Epithelial cell of esophagus (primary cell): ENCODE measurements at regions not wholly inside any gene's neighbourhood (a gene's known extent, or its start where the extent isn't known, plus 50 kb on each side); places are given as distances from the start of the nearest gene placed in this dataset.

ENCODE experiments used
- DNase-seq: peaks from one replicate; pipeline ENCODE4 v3.0.0; 2010; ENCODE audit warnings: low read depth
- H3K4me3 ChIP-seq: 2 replicates; pipeline ENCODE4 v1.5.1; 2011; ENCODE audit warnings: mild to moderate bottlenecking, low read length, control low read depth
- TF ChIP-seq, protein P1 (sequence below): IDR thresholded peaks from 2 replicates; pipeline ENCODE4 v1.5.1; 2011; ENCODE audit warnings: low read depth, mild to moderate bottlenecking, low read length, control low read depth, inconsistent platforms; ENCODE audit not compliant: insufficient read depth; ENCODE audit errors: missing control alignments

DNA sequence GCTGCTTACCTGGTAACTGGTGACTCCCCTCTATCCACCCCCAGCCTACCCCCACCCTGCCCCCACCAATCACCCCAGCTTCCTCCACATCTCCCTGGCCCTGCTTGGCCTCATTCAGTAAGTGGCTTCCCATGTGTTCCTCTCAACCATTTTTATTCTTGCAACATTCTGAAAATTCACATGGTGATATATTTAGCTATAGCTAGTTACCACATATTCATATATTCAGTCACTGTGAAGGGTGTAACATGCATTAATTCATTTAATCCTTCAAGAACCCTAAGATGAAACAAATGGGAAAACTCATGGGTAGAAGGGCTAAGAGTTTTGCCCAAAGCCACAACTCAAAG, 95.4 kb upstream of the CEP85L start:
- no peak for DNase-seq
- H3K4me3 ChIP-seq: no peak overlapping the region
- TF ChIP-seq, protein P1, sequence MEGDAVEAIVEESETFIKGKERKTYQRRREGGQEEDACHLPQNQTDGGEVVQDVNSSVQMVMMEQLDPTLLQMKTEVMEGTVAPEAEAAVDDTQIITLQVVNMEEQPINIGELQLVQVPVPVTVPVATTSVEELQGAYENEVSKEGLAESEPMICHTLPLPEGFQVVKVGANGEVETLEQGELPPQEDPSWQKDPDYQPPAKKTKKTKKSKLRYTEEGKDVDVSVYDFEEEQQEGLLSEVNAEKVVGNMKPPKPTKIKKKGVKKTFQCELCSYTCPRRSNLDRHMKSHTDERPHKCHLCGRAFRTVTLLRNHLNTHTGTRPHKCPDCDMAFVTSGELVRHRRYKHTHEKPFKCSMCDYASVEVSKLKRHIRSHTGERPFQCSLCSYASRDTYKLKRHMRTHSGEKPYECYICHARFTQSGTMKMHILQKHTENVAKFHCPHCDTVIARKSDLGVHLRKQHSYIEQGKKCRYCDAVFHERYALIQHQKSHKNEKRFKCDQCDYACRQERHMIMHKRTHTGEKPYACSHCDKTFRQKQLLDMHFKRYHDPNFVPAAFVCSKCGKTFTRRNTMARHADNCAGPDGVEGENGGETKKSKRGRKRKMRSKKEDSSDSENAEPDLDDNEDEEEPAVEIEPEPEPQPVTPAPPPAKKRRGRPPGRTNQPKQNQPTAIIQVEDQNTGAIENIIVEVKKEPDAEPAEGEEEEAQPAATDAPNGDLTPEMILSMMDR: no peak

DNA sequence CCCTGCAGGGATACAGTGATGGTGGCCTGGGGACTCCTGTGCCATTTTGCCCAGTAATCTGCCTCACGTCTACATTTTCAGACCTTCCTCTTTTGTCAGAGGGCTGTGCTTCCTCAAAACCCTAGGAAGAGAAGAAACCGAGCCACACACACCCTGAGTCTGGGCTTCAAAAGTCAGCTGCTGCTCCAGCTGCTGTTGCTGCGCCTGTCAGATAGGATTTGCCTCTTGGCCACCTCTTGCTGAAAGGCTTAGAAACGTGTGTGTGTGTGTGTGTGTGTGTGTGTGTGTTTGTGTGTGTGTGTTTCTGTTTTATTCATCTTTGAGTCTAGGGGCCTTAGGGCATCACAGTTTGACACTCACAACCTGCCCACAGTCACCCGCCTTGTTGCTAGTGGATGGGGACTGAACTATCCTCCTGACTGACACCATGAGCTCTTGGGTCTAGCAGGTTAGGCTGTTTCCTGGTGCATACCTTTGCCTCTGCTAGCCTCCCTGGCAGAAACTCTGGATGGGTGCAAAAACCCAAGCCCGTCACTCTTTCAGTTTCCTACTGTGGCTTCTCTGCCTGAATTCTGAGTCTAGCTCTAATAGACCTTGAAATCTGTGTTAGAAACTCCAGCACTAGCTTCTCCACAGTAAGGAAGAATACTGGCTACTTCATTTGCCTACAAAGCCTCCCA, 94.9 kb upstream of the CEP85L start:
- no peak for DNase-seq
- TF ChIP-seq, protein P1: no peak

DNA sequence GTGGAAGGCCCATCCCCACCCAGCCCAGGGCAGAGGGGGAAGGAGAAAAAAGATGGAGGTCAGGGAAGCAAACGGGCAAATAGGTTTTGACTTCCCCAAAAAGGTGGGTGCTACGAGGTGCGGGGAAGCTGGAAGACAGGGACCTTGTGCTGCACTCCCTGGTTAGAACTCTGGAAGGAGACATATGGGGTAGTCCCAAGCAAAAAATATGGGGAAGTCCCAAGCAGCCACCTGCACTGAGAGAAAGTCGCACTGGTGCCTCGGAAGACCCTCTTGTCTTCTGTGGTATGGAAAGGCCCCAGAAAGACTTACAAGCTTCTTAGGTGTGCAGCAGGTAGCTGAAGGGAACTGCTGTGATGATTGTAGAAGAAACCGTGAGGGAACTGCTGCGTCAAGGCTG, 93.8 kb upstream of the CEP85L start:
- no peak for DNase-seq
- no peak overlapping the region for H3K4me3 ChIP-seq
- TF ChIP-seq, protein P1: no peak

More for the DNA sequence above, 94.9 kb upstream of the CEP85L start:
- H3K4me3 ChIP-seq: no peak overlapping the region

DNA sequence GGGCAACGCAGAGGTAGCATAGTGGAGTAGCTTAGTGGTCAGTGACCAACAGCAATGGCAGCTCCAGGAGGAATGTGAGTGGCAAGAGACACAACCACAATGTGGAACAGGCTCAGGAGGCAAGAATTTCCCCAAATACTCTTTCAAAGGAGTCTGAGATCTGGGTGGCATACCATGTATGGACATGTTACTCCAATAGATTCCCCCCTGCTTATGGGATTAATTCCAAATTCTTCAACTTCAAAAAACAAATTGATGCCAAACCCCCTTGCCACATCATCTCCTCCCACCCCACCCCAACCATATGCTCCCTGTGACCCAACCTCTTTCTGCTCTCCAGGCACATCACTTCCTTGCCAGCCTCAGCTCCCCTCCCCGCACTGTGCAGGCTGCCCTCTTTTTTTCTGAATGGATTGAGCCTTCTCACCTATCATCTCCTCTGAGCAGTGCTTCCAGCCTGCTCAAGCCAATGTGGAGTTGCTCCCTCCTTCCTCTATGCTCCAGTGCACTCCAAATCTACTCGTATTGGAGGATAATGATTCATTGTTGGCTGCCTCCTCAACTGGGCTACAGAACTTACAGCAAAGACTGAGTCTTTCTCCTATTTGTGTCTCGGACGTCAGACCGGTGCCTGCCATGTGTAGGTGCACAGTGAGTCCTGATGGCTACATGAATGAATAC, 93.0 kb upstream of the CEP85L start:
- no peak for DNase-seq
- no peak overlapping the region for H3K4me3 ChIP-seq
- TF ChIP-seq, protein P1: no peak

DNA sequence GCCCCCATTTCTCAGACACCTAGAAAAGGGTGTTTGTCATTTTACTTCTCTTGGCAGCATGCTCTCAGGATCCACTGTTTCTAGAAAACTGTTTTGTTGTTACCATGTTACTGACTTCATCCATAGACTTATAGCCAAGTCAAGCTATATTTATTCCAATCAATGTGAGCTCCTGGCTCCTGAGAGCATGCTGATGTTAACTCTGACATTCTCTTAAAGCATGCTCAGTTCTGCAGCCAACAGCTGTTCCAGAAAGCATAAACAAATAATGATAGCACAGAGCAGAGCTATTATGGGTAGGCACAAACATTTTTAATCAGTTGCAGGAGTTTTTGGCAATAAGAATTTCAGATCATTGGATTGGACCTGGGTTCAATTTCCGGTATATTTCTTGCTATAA, 92.4 kb upstream of the CEP85L start:
- H3K4me3 ChIP-seq: no peak overlapping the region
- TF ChIP-seq, protein P1: no peak
- DNase-seq: no peak

DNA sequence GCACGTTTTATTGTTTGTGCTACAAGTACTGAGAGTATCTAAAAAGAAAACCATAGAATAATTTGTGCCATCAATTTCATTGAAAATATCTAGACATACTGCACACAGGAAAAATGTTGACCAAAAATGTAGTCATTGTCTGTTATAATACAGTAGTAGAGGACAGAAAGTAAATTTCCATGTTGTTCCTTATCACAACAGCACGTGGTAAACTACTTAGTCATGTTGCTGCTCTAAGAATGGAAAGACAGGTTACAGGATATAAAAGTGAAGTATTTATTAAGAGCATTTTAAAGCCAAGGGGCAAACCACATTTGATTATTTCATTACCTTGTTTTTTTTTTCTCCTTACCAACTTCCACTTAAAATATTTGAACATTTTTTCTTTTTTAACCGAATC, 89.0 kb upstream of the CEP85L start:
- DNase-seq: peak; percentile 32
- TF ChIP-seq, protein P1: no peak
- no peak overlapping the region for H3K4me3 ChIP-seq
